ENCODE measurements at regions not wholly inside any gene's neighbourhood (a gene's known extent, or its start where the extent isn't known, plus 50 kb on each side); places are given as distances from the start of the nearest gene placed in this dataset.

- DNase-seq (ENCODE audit: low read depth in 1 of 2, low spot score in 1 of 2): no peak
Observed at GRCh38 chr5:54689411-54690251, 172.1 kb downstream of the SNX18 start.

- DNase-seq (ENCODE audit: low read depth in 1 of 2, low spot score in 1 of 2): no peak
Observed at GRCh38 chr5:54680998-54681397, 163.4 kb downstream of the SNX18 start.

GRCh38 chr5:54679686-54680085, 162.1 kb downstream of the SNX18 start:
- no peak for DNase-seq (ENCODE audit: low read depth in 1 of 2, low spot score in 1 of 2)

- no peak for DNase-seq (ENCODE audit: low read depth in 1 of 2, low spot score in 1 of 2)
Observed at GRCh38 chr5:54678737-54679136, 161.2 kb downstream of the SNX18 start.

- no peak for DNase-seq (ENCODE audit: low read depth in 1 of 2, low spot score in 1 of 2)
Observed at GRCh38 chr5:54676481-54677340, 159.2 kb downstream of the SNX18 start.

GRCh38 chr5:54673523-54674225, 156.1 kb downstream of the SNX18 start:
- no peak for DNase-seq (ENCODE audit: low read depth in 1 of 2, low spot score in 1 of 2)

- DNase-seq (ENCODE audit: low read depth in 1 of 2, low spot score in 1 of 2): no peak
Observed at GRCh38 chr5:54672871-54673270, 155.3 kb downstream of the SNX18 start.

- no peak for DNase-seq (ENCODE audit: low read depth in 1 of 2, low spot score in 1 of 2)
Observed at GRCh38 chr5:54671681-54672080, 154.1 kb downstream of the SNX18 start.

GRCh38 chr5:54671111-54671531, 153.6 kb downstream of the SNX18 start:
- DNase-seq (ENCODE audit: low read depth in 1 of 2, low spot score in 1 of 2): no peak

GRCh38 chr5:54670281-54670680, 152.7 kb downstream of the SNX18 start:
- no peak for DNase-seq (ENCODE audit: low read depth in 1 of 2, low spot score in 1 of 2)

- no peak for DNase-seq (ENCODE audit: low read depth in 1 of 2, low spot score in 1 of 2)
Observed at GRCh38 chr5:54669845-54670244, 152.3 kb downstream of the SNX18 start.

- DNase-seq (ENCODE audit: low read depth in 1 of 2, low spot score in 1 of 2): no peak
Observed at GRCh38 chr5:54669285-54669684, 151.7 kb downstream of the SNX18 start.

- DNase-seq (ENCODE audit: low read depth in 1 of 2, low spot score in 1 of 2): no peak
Observed at GRCh38 chr5:54668096-54668495, 150.5 kb downstream of the SNX18 start.

- no peak for DNase-seq (ENCODE audit: low read depth in 1 of 2, low spot score in 1 of 2)
Observed at GRCh38 chr5:54667136-54667535, 149.6 kb downstream of the SNX18 start.

GRCh38 chr5:54663866-54664265, 146.3 kb downstream of the SNX18 start:
- no peak for DNase-seq (ENCODE audit: low read depth in 1 of 2, low spot score in 1 of 2)

- DNase-seq (ENCODE audit: low read depth in 1 of 2, low spot score in 1 of 2): no peak
Observed at GRCh38 chr5:54661111-54661510, 143.6 kb downstream of the SNX18 start.

- no peak for DNase-seq (ENCODE audit: low read depth in 1 of 2, low spot score in 1 of 2)
Observed at GRCh38 chr5:54659700-54660131, 142.2 kb downstream of the SNX18 start.

GRCh38 chr5:54658010-54658409, 140.5 kb downstream of the SNX18 start:
- DNase-seq (ENCODE audit: low read depth in 1 of 2, low spot score in 1 of 2): no peak

- no peak for DNase-seq (ENCODE audit: low read depth in 1 of 2, low spot score in 1 of 2)
Observed at GRCh38 chr5:54656261-54656728, 138.7 kb downstream of the SNX18 start.

GRCh38 chr5:54655761-54656160, 138.2 kb downstream of the SNX18 start:
- no peak for DNase-seq (ENCODE audit: low read depth in 1 of 2, low spot score in 1 of 2)

- DNase-seq (ENCODE audit: low read depth in 1 of 2, low spot score in 1 of 2): no peak
Observed at GRCh38 chr5:54655266-54655665, 137.7 kb downstream of the SNX18 start.
